Liver (tissue), 8 donors: ENCODE measurements at regions not wholly inside any gene's neighbourhood (a gene's known extent, or its start where the extent isn't known, plus 50 kb on each side); places are given as distances from the start of the nearest gene placed in this dataset.

ENCODE experiments used
- DNase-seq: peaks from one replicate; pipeline ENCODE4 v3.0.0-alpha.2; 2017; ENCODE audit warnings: low spot score
- H3K27ac ChIP-seq, 2 donors: one replicate each; pipeline ENCODE4 v1.7.0; 2013; ENCODE audit warnings: inconsistent platforms in 2 of 2, low read length in 2 of 2, control low read depth in 1 of 2, low read depth in 1 of 2, mild to moderate bottlenecking in 1 of 2
- H3K27me3 ChIP-seq, 4 donors: one replicate each; pipeline versions ENCODE4 v1.6.1 to v1.7.0; 2013; ENCODE audit warnings: low read length in 3 of 4, inconsistent platforms in 1 of 4, mild to moderate bottlenecking in 1 of 4, moderate library complexity in 1 of 4; ENCODE audit not compliant: control insufficient read depth in 4 of 4, insufficient read depth in 4 of 4
- H3K36me3 ChIP-seq, 4 donors: one replicate each; pipeline versions ENCODE4 v1.6.1 to v1.7.0; 2013; ENCODE audit warnings: low read length in 3 of 4, mild to moderate bottlenecking in 3 of 4, low read depth in 1 of 4, moderate library complexity in 1 of 4; ENCODE audit not compliant: control insufficient read depth in 4 of 4, insufficient read depth in 3 of 4
- H3K4me1 ChIP-seq, 4 donors: one replicate each; pipeline versions ENCODE4 v1.6.1 to v1.7.0; 2013; ENCODE audit warnings: low read length in 3 of 4, mild to moderate bottlenecking in 3 of 4, moderate library complexity in 1 of 4; ENCODE audit not compliant: control insufficient read depth in 4 of 4, insufficient read depth in 4 of 4
- H3K4me3 ChIP-seq, 3 donors: one replicate each; pipeline versions ENCODE4 v1.6.1 to v1.7.0; 2013; ENCODE audit warnings: low read length in 3 of 3, control low read depth in 1 of 3, low read depth in 1 of 3, mild to moderate bottlenecking in 1 of 3
- H3K9ac ChIP-seq, 2 donors: one replicate each; pipeline ENCODE4 v1.7.0; 2013; ENCODE audit warnings: low read length in 2 of 2, mild to moderate bottlenecking in 2 of 2, moderate library complexity in 2 of 2, control low read depth in 1 of 2, low read depth in 1 of 2
- H3K9me3 ChIP-seq, 4 donors: one replicate each; pipeline versions ENCODE4 v1.6.1 to v1.7.0; 2013; ENCODE audit warnings: low read length in 3 of 4; ENCODE audit not compliant: control insufficient read depth in 4 of 4
- EGR1 ChIP-seq, 2 donors: IDR thresholded peaks; 2 replicates each; pipeline ENCODE4 v1.6.1; 2016 to 2018; ENCODE audit warnings: antibody characterized with exemption in 2 of 2, low read depth in 2 of 2
- FOXA1 ChIP-seq: IDR thresholded peaks from 2 replicates; pipeline ENCODE4 v1.6.1; 2016; ENCODE audit warnings: antibody characterized with exemption
- FOXA2 ChIP-seq: IDR thresholded peaks from 2 replicates; pipeline ENCODE4 v1.6.1; 2016; ENCODE audit warnings: antibody characterized with exemption
- GABPA ChIP-seq, 2 donors: IDR thresholded peaks in 1 of 2; conservative IDR thresholded peaks in 1 of 2; 2 replicates each; pipeline ENCODE4 v1.6.1; 2016; ENCODE audit warnings: antibody characterized with exemption in 2 of 2, mild to moderate bottlenecking in 1 of 2, moderate library complexity in 1 of 2
- HNF4A ChIP-seq, 2 donors: conservative IDR thresholded peaks; 2 replicates each; pipeline ENCODE4 v1.6.1; 2016; ENCODE audit warnings: antibody characterized with exemption in 2 of 2, mild to moderate bottlenecking in 2 of 2
- HNF4G ChIP-seq: IDR thresholded peaks from 2 replicates; pipeline ENCODE4 v1.6.1; 2016; ENCODE audit warnings: antibody characterized with exemption
- JUND ChIP-seq, 2 donors: IDR thresholded peaks; 2 replicates each; pipeline ENCODE4 v1.6.1; 2016; ENCODE audit warnings: antibody characterized with exemption in 2 of 2
- NR2F2 ChIP-seq: IDR thresholded peaks from 2 replicates; pipeline ENCODE4 v1.6.1; 2016; ENCODE audit warnings: antibody characterized with exemption
- RAD21 ChIP-seq, 2 donors: IDR thresholded peaks; 2 replicates each; pipeline ENCODE4 v1.6.1; 2016; ENCODE audit warnings: antibody characterized with exemption in 2 of 2, mild to moderate bottlenecking in 2 of 2
- REST ChIP-seq: IDR thresholded peaks from 2 replicates; pipeline ENCODE4 v1.6.1; 2016; ENCODE audit warnings: antibody characterized with exemption, mild to moderate bottlenecking
- RXRA ChIP-seq, 2 donors: IDR thresholded peaks; 2 replicates each; pipeline ENCODE4 v1.6.1; 2017 to 2018; ENCODE audit warnings: antibody characterized with exemption in 2 of 2, mild to moderate bottlenecking in 1 of 2
- SP1 ChIP-seq: IDR thresholded peaks from 2 replicates; pipeline ENCODE4 v1.6.1; 2018; ENCODE audit warnings: antibody characterized with exemption, mild to moderate bottlenecking
- TAF1 ChIP-seq: conservative IDR thresholded peaks from 2 replicates; pipeline ENCODE4 v1.6.1; 2016; ENCODE audit warnings: antibody characterized with exemption, mild to moderate bottlenecking
- YY1 ChIP-seq: IDR thresholded peaks from 2 replicates; pipeline ENCODE4 v1.6.1; 2016; ENCODE audit warnings: antibody characterized with exemption, mild to moderate bottlenecking
- ZBTB33 ChIP-seq: IDR thresholded peaks from 2 replicates; pipeline ENCODE4 v1.6.1; 2016; ENCODE audit warnings: antibody characterized with exemption
- WGBS: extraction: QIAGEN DNeasy Blood & Tissue Kit; methylation state at CpG from one replicate; pipeline ENCODE4 v1.1.7; 2013; 5-methylcytosine and 5-hydroxymethylcytosine counted together
- TF ChIP-seq, protein P1 (sequence below): fragments of 150-350 bp; IDR thresholded peaks from 2 replicates; pipeline ENCODE4 v1.5.1; 2017; ENCODE audit warnings: improper control_type of control experiment, low read depth, low read length; ENCODE audit not compliant: missing input control
- TF ChIP-seq, protein P2 (sequence below): IDR thresholded peaks from 2 replicates; pipeline ENCODE4 v1.6.1; 2016; ENCODE audit warnings: antibody characterized with exemption
- TF ChIP-seq, protein P3 (sequence below): IDR thresholded peaks from 2 replicates; pipeline ENCODE4 v1.6.1; 2016; ENCODE audit warnings: antibody characterized with exemption
- donor health status: healthy.
- donor health status: healthy.
- donor health status: healthy.
- donor health status: healthy.
- donor health status: healthy.

DNA sequence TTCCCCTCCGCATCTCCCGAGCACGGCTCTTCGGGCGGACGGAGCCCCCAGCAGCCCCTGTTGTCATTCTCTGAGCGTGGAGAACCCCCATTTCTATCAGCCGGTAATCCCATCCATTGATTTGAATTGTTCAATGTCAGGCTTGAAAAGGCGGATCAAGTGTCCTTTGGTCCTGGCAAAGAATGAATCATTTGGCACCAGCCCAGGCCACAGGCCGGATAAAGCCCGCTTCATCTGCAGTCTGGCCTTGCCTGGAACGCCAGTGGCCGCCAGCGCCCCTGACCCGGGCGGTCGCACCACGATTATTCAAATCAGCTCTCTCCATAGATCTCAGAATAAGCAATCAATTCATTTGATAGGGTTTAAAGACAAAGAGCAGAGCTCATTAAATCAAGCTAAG, 188.9 kb downstream of the BRD1 start:
- Histone ChIP-seq H3K27ac (no peak overlapping the region), H3K36me3 (no peaks in the 10 kb centered on the region), H3K4me3 (no peak overlapping the region), H3K27me3 (no peaks in the 10 kb centered on the region), H3K9ac (no peak overlapping the region), H3K4me1 (no peaks in the 10 kb centered on the region), H3K9me3 (no peaks in the 10 kb centered on the region)
- 81% methylated on average over 18 of the region's 18 CpGs for WGBS
- no peak for DNase-seq
- no peak for TF ChIP-seq FOXA1
- TF ChIP-seq HNF4G = no peak
- TF ChIP-seq RAD21 (IDR thresholded peaks at IDR 0.05) = no peak
- no peak for TF ChIP-seq EGR1 (IDR thresholded peaks at IDR 0.05; ENCODE audit: low read depth in 2 of 2)
- TF ChIP-seq YY1 = no peak
- no peak for TF ChIP-seq RXRA (IDR thresholded peaks at IDR 0.05)
- TF ChIP-seq GABPA (IDR thresholded peaks at IDR 0.05 in 1 of 2, conservative IDR thresholded peaks at IDR 0.05 in 1 of 2) = no peak
- no peak for TF ChIP-seq SP1
- no peak for TF ChIP-seq HNF4A (conservative IDR thresholded peaks at IDR 0.05)
- TF ChIP-seq, protein P1, sequence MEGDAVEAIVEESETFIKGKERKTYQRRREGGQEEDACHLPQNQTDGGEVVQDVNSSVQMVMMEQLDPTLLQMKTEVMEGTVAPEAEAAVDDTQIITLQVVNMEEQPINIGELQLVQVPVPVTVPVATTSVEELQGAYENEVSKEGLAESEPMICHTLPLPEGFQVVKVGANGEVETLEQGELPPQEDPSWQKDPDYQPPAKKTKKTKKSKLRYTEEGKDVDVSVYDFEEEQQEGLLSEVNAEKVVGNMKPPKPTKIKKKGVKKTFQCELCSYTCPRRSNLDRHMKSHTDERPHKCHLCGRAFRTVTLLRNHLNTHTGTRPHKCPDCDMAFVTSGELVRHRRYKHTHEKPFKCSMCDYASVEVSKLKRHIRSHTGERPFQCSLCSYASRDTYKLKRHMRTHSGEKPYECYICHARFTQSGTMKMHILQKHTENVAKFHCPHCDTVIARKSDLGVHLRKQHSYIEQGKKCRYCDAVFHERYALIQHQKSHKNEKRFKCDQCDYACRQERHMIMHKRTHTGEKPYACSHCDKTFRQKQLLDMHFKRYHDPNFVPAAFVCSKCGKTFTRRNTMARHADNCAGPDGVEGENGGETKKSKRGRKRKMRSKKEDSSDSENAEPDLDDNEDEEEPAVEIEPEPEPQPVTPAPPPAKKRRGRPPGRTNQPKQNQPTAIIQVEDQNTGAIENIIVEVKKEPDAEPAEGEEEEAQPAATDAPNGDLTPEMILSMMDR = no peak
- no peak for TF ChIP-seq FOXA2
- TF ChIP-seq NR2F2 = no peak
- TF ChIP-seq, protein P2, sequence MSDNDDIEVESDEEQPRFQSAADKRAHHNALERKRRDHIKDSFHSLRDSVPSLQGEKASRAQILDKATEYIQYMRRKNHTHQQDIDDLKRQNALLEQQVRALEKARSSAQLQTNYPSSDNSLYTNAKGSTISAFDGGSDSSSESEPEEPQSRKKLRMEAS = no peak
- TF ChIP-seq TAF1 = no peak
- TF ChIP-seq, protein P3, sequence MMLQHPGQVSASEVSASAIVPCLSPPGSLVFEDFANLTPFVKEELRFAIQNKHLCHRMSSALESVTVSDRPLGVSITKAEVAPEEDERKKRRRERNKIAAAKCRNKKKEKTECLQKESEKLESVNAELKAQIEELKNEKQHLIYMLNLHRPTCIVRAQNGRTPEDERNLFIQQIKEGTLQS = no peak
- TF ChIP-seq ZBTB33 = no peak
- no peak for TF ChIP-seq REST
- no peak for TF ChIP-seq JUND (IDR thresholded peaks at IDR 0.05)

GRCh38 chr22:49638001-49638400, 189.7 kb downstream of the BRD1 start:
- Histone ChIP-seq H3K9ac (no peak overlapping the region), H3K27ac (no peak overlapping the region), H3K27me3 (no peaks in the 10 kb centered on the region), H3K4me3 (no peak overlapping the region), H3K4me1 (no peaks in the 10 kb centered on the region), H3K9me3 (no peaks in the 10 kb centered on the region), H3K36me3 (no peaks in the 10 kb centered on the region)
- no peak for DNase-seq
- no peak for TF ChIP-seq FOXA1
- 89% methylated on average over 17 of the region's 17 CpGs for WGBS
